ENCODE measurements at regions not wholly inside any gene's neighbourhood (a gene's known extent, or its start where the extent isn't known, plus 50 kb on each side); places are given as distances from the start of the nearest gene placed in this dataset.
A peak's percentile ranks its signal among the peaks of the same experiment; 100 is the strongest.
"Not testable (repeated sequence)": the region's sequence is repeated elsewhere in the genome, so short reads cannot be mapped to it uniquely, and the experiment has no call there.

DNA sequence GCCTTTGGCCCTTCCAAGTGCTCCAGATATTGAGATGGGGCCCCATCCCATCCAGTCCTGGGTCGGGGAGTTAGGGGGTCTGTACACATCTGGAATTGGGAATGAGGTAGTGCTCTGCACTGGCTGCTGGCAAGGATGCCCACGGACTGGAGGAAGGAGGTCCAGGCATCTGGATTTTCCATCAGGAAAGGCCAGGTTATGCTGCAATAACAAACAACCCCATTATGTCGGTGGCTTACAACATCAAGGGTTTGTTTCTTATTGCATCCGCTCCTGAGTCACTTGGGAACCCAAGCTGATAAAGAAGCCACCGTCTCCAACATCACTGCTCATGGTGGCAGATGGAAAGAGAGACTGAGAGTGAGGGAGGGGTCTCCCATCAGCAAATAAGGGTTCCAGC, 229.9 kb downstream of the TFCP2L1 start:
- ATAC-seq (replicated peaks in 6 of 8): no peak
- Histone ChIP-seq H3K4me1 (replicated peaks in 1 of 2) (peaks cover 4 to 8% of the 10 kb centered on the region in 2 donors), H3K27ac (no peak overlapping the region), H3K4me3 (no peak overlapping the region)
- WGBS, 10 experiments: 0 to 100% (median 78%) methylated on average over 1 to 4 of the region's 5 CpGs; no CpG with 5 or more reads in 2 of the 10 experiments
- in situ Hi-C loops (cut with MboI; ENCODE audit: low pct_unique_long_range_greater_than_20kb in 2 of 9, low sequenced_read_pairs in 9 of 9, unreplicated experiment in 9 of 9): loop anchor here in 1 of 9 experiments (25.0 kb wide), 1 partner anchor 168 kb away; no protein-coding TSS in a partner anchor

GRCh38 chr2:121055501-121055900, 229.5 kb downstream of the TFCP2L1 start:
- in situ Hi-C loops (cut with MboI; ENCODE audit: low pct_unique_long_range_greater_than_20kb in 2 of 9, low sequenced_read_pairs in 9 of 9, unreplicated experiment in 9 of 9): loop anchor here in 1 of 9 experiments (25.0 kb wide), 1 partner anchor 168 kb away; no protein-coding TSS in a partner anchor
- H3K4me3 ChIP-seq: no peak overlapping the region
- WGBS, 10 experiments: 67 to 100% (median 80%) methylated on average over 1 to 4 of the region's 4 CpGs; no CpG with 5 or more reads in 4 of the 10 experiments

DNA sequence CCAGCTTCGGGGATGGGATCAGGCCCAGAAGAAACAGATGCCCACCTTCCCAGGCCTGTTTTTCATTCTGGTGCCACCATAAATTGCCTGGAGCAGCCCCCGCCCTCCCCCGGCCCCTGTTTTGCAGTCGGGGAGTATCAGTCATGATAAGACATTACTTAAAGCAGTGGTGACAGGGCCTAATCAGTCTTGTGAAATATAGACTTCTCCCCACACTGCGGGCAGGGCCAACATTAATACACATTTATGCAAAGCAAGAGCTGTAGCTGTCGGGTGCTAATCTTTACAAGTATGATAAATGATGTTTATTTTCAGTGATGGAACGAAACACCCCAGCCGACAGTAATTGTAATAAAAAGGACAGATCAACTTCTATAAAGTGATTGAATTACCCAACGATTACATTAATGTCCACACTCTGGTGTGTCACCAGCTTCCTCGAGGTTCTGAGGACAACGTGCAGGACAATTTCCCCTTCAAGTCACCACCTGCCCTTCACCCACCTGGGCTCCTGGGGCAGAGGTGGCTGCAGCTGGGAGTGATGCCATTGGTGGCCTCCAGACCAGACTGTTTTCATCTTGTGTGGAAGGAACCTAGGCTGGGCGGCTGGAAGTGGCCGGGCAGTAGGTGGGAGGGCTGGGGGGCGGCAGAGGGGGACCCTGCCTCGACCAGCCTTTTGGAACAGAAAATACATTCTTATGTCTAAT, 226.0 kb downstream of the TFCP2L1 start:
- Histone ChIP-seq H3K4me1 (replicated peaks in 1 of 2) (peaks cover 13 to 16% of the 10 kb centered on the region in 2 donors), H3K4me3 (no peak overlapping the region), H3K27ac (no peak overlapping the region)
- 25 to 81% (median 70%) methylated on average over 2 to 7 of the region's 15 CpGs; no CpG with 5 or more reads in 3 of the 10 experiments for WGBS, 10 experiments
- in situ Hi-C loops (cut with MboI; ENCODE audit: low pct_unique_long_range_greater_than_20kb in 2 of 9, low sequenced_read_pairs in 9 of 9, unreplicated experiment in 9 of 9): loop anchor here in 1 of 9 experiments (25.0 kb wide), 1 partner anchor 172 kb away; no protein-coding TSS in a partner anchor
- ATAC-seq (replicated peaks in 6 of 8): peak in 5 of 8 experiments; percentile 20 to 98 (median 78)

More at GRCh38 chr2:121055501-121055900, 229.5 kb downstream of the TFCP2L1 start:
- Histone ChIP-seq H3K4me1 (replicated peaks in 1 of 2) (peaks cover 4 to 8% of the 10 kb centered on the region in 2 donors), H3K27ac (no peak overlapping the region)
- ATAC-seq (replicated peaks in 6 of 8): no peak

GRCh38 chr2:121059651-121060649, 225.1 kb downstream of the TFCP2L1 start:
- WGBS, 10 experiments: 0 to 93% (median 90%) methylated on average over 1 to 5 of the region's 9 CpGs; no CpG with 5 or more reads in 6 of the 10 experiments
- no peak for ATAC-seq (replicated peaks in 6 of 8)
- Histone ChIP-seq H3K4me3 (no peak overlapping the region), H3K27ac (no peak overlapping the region), H3K4me1 (replicated peaks in 1 of 2) (peaks cover 13 to 16% of the 10 kb centered on the region in 2 donors)
- in situ Hi-C loops (cut with MboI; ENCODE audit: low pct_unique_long_range_greater_than_20kb in 2 of 9, low sequenced_read_pairs in 9 of 9, unreplicated experiment in 9 of 9): loop anchor here in 1 of 9 experiments (25.0 kb wide), 1 partner anchor 173 kb away; no protein-coding TSS in a partner anchor

DNA sequence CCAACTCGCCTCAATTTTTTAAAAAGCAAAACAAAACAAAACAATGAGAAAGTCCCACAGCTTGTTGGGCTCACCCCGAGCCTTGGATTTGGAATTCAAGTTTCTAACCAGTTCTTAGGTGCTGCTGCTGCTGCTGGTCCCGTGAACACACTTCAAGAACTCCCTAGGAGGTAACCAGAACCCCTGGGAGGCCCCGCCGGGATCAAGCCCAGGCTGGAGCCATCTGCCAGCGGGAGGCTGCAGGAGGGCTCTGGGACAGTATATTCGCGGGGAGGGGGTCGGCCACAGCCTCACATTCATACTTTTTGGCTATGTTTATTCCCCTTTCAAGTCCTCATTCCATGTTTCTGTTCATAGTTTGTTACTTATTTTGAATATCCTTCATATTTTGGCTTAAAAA, 223.4 kb downstream of the TFCP2L1 start:
- peaks cover 13 to 16% of the 10 kb centered on the region in 2 donors for H3K4me1 ChIP-seq (replicated peaks in 1 of 2)
- in situ Hi-C loops (cut with MboI; ENCODE audit: low pct_unique_long_range_greater_than_20kb in 2 of 9, low sequenced_read_pairs in 9 of 9, unreplicated experiment in 9 of 9): loop anchor here in 1 of 9 experiments (25.0 kb wide), 1 partner anchor 174 kb away; no protein-coding TSS in a partner anchor
- 69 to 100% (median 80%) methylated on average over 2 to 9 of the region's 9 CpGs; no CpG with 5 or more reads in 5 of the 10 experiments for WGBS, 10 experiments

GRCh38 chr2:121063471-121063870, 221.5 kb downstream of the TFCP2L1 start:
- Histone ChIP-seq H3K4me1 (replicated peaks in 1 of 2) (peaks cover 13 to 16% of the 10 kb centered on the region in 2 donors), H3K4me3 (no peak overlapping the region), H3K27ac (no peak overlapping the region)
- ATAC-seq (replicated peaks in 6 of 8): no peak
- WGBS, 10 experiments: 60 to 100% methylated on average over 1 to 2 of the region's 3 CpGs; no CpG with 5 or more reads in 8 of the 10 experiments
- in situ Hi-C loops (cut with MboI; ENCODE audit: low pct_unique_long_range_greater_than_20kb in 2 of 9, low sequenced_read_pairs in 9 of 9, unreplicated experiment in 9 of 9): loop anchor here in 1 of 9 experiments (25.0 kb wide), 1 partner anchor 176 kb away; no protein-coding TSS in a partner anchor

More for the DNA sequence above, 223.4 kb downstream of the TFCP2L1 start:
- Histone ChIP-seq H3K4me3 (no peak overlapping the region), H3K27ac (no peak overlapping the region)
- no peak for ATAC-seq (replicated peaks in 6 of 8)

- 24 to 93% (median 60%) methylated on average over 2 to 7 of the region's 12 CpGs; no CpG with 5 or more reads in 6 of the 10 experiments for WGBS, 10 experiments
- no peak for ATAC-seq (replicated peaks in 6 of 8)
- in situ Hi-C loops (cut with MboI; ENCODE audit: low pct_unique_long_range_greater_than_20kb in 2 of 9, low sequenced_read_pairs in 9 of 9, unreplicated experiment in 9 of 9): loop anchor here in 1 of 9 experiments (25.0 kb wide), 1 partner anchor 177 kb away; no protein-coding TSS in a partner anchor
- no peak overlapping the region for H3K27ac ChIP-seq
- H3K4me1 ChIP-seq (replicated peaks in 1 of 2): peaks cover 9% of the 10 kb centered on the region in 2 donors
- no peak overlapping the region for H3K4me3 ChIP-seq
Observed at GRCh38 chr2:121064186-121064585, 220.8 kb downstream of the TFCP2L1 start.

DNA sequence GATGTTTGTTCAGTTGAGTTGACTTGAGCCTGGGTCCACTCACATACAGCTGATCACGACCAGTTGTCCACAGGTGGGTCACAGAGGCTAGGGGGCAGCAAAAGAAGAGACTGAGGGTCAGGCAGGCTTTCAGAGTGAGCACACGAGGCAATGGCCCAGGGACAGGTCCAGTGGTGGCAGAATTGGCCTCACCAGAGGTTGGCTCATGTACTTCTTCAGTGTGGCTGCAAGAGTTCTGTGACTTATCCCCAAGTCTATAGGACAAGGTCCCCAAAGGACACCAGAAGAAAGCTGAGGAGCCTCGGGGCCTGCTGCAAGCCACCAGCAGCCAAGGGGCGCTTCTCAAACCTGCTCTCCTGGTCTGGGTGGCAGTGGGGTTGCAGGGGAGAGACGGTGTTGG, 219.8 kb downstream of the TFCP2L1 start:
- WGBS, 10 experiments: 40 to 90% (median 81%) methylated on average over 1 to 2 of the region's 5 CpGs; no CpG with 5 or more reads in 4 of the 10 experiments
- Histone ChIP-seq H3K27ac (no peak overlapping the region), H3K4me1 (replicated peaks in 1 of 2) (peaks cover 8 to 9% of the 10 kb centered on the region in 2 donors), H3K4me3 (no peak overlapping the region)
- in situ Hi-C loops (cut with MboI; ENCODE audit: low pct_unique_long_range_greater_than_20kb in 2 of 9, low sequenced_read_pairs in 9 of 9, unreplicated experiment in 9 of 9): loop anchor here in 1 of 9 experiments (25.0 kb wide), 1 partner anchor 178 kb away; no protein-coding TSS in a partner anchor
- ATAC-seq (replicated peaks in 6 of 8): no peak

GRCh38 chr2:121066526-121066925, 218.5 kb downstream of the TFCP2L1 start:
- Histone ChIP-seq H3K4me1 (replicated peaks in 1 of 2) (peaks cover 8 to 13% of the 10 kb centered on the region in 2 donors), H3K27ac (no peak overlapping the region), H3K4me3 (no peak overlapping the region)
- WGBS, 10 experiments: 42 to 100% (median 85%) methylated on average over 1 to 5 of the region's 6 CpGs; no CpG with 5 or more reads in 1 of the 10 experiments
- in situ Hi-C loops (cut with MboI; ENCODE audit: low pct_unique_long_range_greater_than_20kb in 2 of 9, low sequenced_read_pairs in 9 of 9, unreplicated experiment in 9 of 9): loop anchor here in 1 of 9 experiments (25.0 kb wide), 1 partner anchor 179 kb away; no protein-coding TSS in a partner anchor
- ATAC-seq (replicated peaks in 6 of 8): no peak

DNA sequence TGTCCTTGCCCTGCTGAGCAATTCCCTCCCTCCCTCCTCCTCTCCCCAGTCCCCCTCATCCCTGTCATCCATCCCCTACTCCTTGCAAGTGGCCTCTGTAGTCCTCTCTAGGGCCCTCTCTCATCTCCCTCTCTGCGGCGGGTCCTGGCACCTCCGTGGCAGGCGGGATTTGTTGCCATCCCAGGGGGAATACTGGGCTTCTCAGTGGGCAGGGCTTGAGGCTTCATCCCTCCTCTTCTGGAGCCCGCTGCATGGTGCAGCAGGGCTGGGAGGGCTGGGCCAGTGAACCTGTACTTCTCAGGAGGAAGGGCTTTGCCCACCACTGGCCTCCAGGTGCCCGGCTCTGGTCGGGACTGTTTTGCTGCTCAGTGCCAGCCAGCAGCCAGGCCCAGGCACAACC, 216.2 kb downstream of the TFCP2L1 start:
- ATAC-seq (replicated peaks in 6 of 8): no peak
- in situ Hi-C loops (cut with MboI; ENCODE audit: low pct_unique_long_range_greater_than_20kb in 2 of 9, low sequenced_read_pairs in 9 of 9, unreplicated experiment in 9 of 9): loop anchor here in 1 of 9 experiments (25.0 kb wide), 1 partner anchor 182 kb away; no protein-coding TSS in a partner anchor
- WGBS, 10 experiments: 60 to 100% methylated on average over 1 of the region's 7 CpGs; no CpG with 5 or more reads in 8 of the 10 experiments
- Histone ChIP-seq H3K27ac (no peak overlapping the region), H3K4me1 (replicated peaks in 1 of 2) (peaks cover 0 to 6% of the 10 kb centered on the region in 2 donors), H3K4me3 (no peak overlapping the region)

GRCh38 chr2:121069434-121069969, 215.5 kb downstream of the TFCP2L1 start:
- H3K4me3 ChIP-seq: no peak overlapping the region
- in situ Hi-C loops (cut with MboI; ENCODE audit: low pct_unique_long_range_greater_than_20kb in 2 of 9, low sequenced_read_pairs in 9 of 9, unreplicated experiment in 9 of 9): loop anchor here in 1 of 9 experiments (25.0 kb wide), 1 partner anchor 182 kb away; no protein-coding TSS in a partner anchor
- WGBS, 10 experiments: 60 to 100% (median 85%) methylated on average over 1 to 15 of the region's 18 CpGs; no CpG with 5 or more reads in 2 of the 10 experiments
- peaks cover 6 to 13% of the 10 kb centered on the region in 2 donors for H3K4me1 ChIP-seq (replicated peaks in 1 of 2)
- ATAC-seq (replicated peaks in 6 of 8): no peak
- H3K27ac ChIP-seq: no peak overlapping the region

DNA sequence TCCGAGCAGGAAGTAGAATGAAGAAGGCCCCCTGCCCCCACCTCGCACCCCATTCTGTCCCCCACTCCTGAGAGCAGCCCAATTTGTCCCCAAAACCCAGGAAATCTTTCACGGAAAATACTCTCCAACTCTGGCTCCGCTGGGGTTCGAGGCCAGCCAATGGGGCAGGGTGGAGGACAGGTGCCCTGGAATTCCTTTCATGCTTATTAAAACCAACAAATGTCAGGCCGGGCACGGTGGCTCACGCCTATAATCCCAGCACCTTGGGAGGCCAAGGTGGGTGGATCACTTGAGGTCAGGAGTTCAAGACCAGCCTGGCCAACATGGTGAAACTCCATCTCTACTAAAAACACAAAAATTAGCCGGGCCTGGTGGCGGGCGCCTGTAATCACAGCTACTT, 214.9 kb downstream of the TFCP2L1 start:
- not testable (repeated sequence) for H3K27ac ChIP-seq; ATAC-seq (replicated peaks in 6 of 8); H3K4me3 ChIP-seq
- WGBS, 10 experiments: 100% methylated on average over 1 of the region's 11 CpGs; no CpG with 5 or more reads in 8 of the 10 experiments
- H3K4me1 ChIP-seq (replicated peaks in 1 of 2): peaks cover 11 to 18% of the 10 kb centered on the region in 2 donors
- in situ Hi-C loops (cut with MboI; ENCODE audit: low pct_unique_long_range_greater_than_20kb in 2 of 9, low sequenced_read_pairs in 9 of 9, unreplicated experiment in 9 of 9): loop anchor here in 7 of 9 experiments (5.0 to 25.0 kb wide), 3 partner anchors 183 to 378 kb away; no protein-coding TSS in a partner anchor

Data from motor neuron (in vitro differentiated cells).